Tibial nerve (tissue), 4 donors: ENCODE measurements at regions not wholly inside any gene's neighbourhood (a gene's known extent, or its start where the extent isn't known, plus 50 kb on each side); places are given as distances from the start of the nearest gene placed in this dataset.

Experiments used
- CTCF ChIP-seq, 5 experiments: fragments of 200-600 bp in 3 of 5; fragments of 450-650 bp in 2 of 5; sonication (generic) in 3 of 5; IDR thresholded peaks; one replicate each; pipeline ENCODE4 v1.5.1; 2016 to 2019; ENCODE audit warnings: antibody characterized with exemption in 5 of 5, mild to moderate bottlenecking in 3 of 5, moderate library complexity in 2 of 5
- EP300 ChIP-seq, 2 donors: sonication (generic); formaldehyde crosslinking; IDR thresholded peaks; one replicate each; pipeline ENCODE4 v1.6.1; 2017; ENCODE audit warnings: antibody characterized with exemption in 2 of 2, mild to moderate bottlenecking in 1 of 2
- POLR2A ChIP-seq, 2 donors: fragments of 450-650 bp; IDR thresholded peaks; one replicate each; pipeline ENCODE4 v1.6.1; 2017; ENCODE audit warnings: antibody characterized with exemption in 2 of 2, mild to moderate bottlenecking in 2 of 2, moderate library complexity in 2 of 2

- TF ChIP-seq CTCF (IDR thresholded peaks at IDR 0.05) (no peak), POLR2A (IDR thresholded peaks at IDR 0.05) (no peak), EP300 (IDR thresholded peaks at IDR 0.05) (no peak)
These were observed 313.2 kb downstream of the RND3 start for GRCh38 chr2:150174056-150174805.
